GM23338 (cell line): ENCODE measurements at regions not wholly inside any gene's neighbourhood (a gene's known extent, or its start where the extent isn't known, plus 50 kb on each side); places are given as distances from the start of the nearest gene placed in this dataset.

Experiments
- ATAC-seq: fragments of 200-7000 bp; cut with Tn5 transposase; 3 replicates; pipeline ENCODE4 v1.9.1; 2020
- DNase-seq: peaks from one replicate; pipeline ENCODE4 v3.0.0-alpha.2; 2015; ENCODE audit warnings: low spot score
- H2AFZ ChIP-seq: fragments of 200-600 bp; sonication (generic); 2 replicates; pipeline ENCODE4 v1.8.0; 2016; ENCODE audit warnings: antibody characterized with exemption, mild to moderate bottlenecking, moderate library complexity
- H3F3A ChIP-seq: fragments of 200-600 bp; sonication (generic); replicated peaks from 2 replicates; pipeline ENCODE4 v1.8.0; 2017; ENCODE audit warnings: antibody characterized with exemption, mixed run types, low read depth
- H3K27ac ChIP-seq: fragments of 200-600 bp; sonication (generic); 2 replicates; pipeline ENCODE4 v1.6.1; 2016; ENCODE audit warnings: low read depth
- H3K27me3 ChIP-seq: fragments of 200-600 bp; sonication (generic); 2 replicates; pipeline ENCODE4 v1.8.0; 2016; ENCODE audit warnings: mild to moderate bottlenecking, mixed run types, moderate library complexity; ENCODE audit not compliant: insufficient read depth
- H3K36me3 ChIP-seq: fragments of 200-600 bp; sonication (generic); 2 replicates; pipeline ENCODE4 v1.8.0; 2016; ENCODE audit warnings: mild to moderate bottlenecking; ENCODE audit not compliant: insufficient read depth
- H3K4me1 ChIP-seq: fragments of 200-600 bp; sonication (generic); 2 replicates; pipeline ENCODE4 v1.8.0; 2016; ENCODE audit warnings: mild to moderate bottlenecking, moderate library complexity; ENCODE audit not compliant: insufficient read depth
- H3K4me2 ChIP-seq: fragments of 200-600 bp; sonication (generic); 2 replicates; pipeline ENCODE4 v1.7.1; 2017; ENCODE audit warnings: mixed run types
- H3K4me3 ChIP-seq: fragments of 200-600 bp; sonication (generic); 2 replicates; pipeline ENCODE4 v1.6.1; 2016; ENCODE audit warnings: mixed run types
- H3K79me2 ChIP-seq: fragments of 200-600 bp; sonication (generic); replicated peaks from 2 replicates; pipeline ENCODE4 v1.8.0; 2017; ENCODE audit warnings: mild to moderate bottlenecking; ENCODE audit not compliant: insufficient read depth
- H3K9me2 ChIP-seq: fragments of 200-600 bp; sonication (generic); 2 replicates; pipeline ENCODE4 v1.8.0; 2017; ENCODE audit not compliant: insufficient read depth
- H4K20me1 ChIP-seq: fragments of 200-600 bp; sonication (generic); replicated peaks from 2 replicates; pipeline ENCODE4 v1.8.0; 2017; ENCODE audit warnings: mild to moderate bottlenecking; ENCODE audit not compliant: insufficient read depth
- H3K27ac Mint-ChIP-seq: 2 replicates; pipeline ENCODE4 v1.8.0; 2020; ENCODE audit warnings: inconsistent platforms, mild to moderate bottlenecking, moderate library complexity, mixed read lengths
- H3K27me3 Mint-ChIP-seq: 3 replicates; pipeline ENCODE4 v1.8.0; 2022; ENCODE audit warnings: low read depth, mild to moderate bottlenecking, moderate library complexity, mixed read lengths, inconsistent platforms; ENCODE audit not compliant: insufficient read depth, poor library complexity
- H3K36me3 Mint-ChIP-seq: 3 replicates; pipeline ENCODE4 v1.8.0; 2021; ENCODE audit warnings: low read depth, mild to moderate bottlenecking, inconsistent platforms, moderate library complexity, mixed read lengths
- H3K4me1 Mint-ChIP-seq: 3 replicates; pipeline ENCODE4 v1.8.0; 2020; ENCODE audit warnings: mild to moderate bottlenecking, inconsistent platforms, mixed read lengths
- H3K4me3 Mint-ChIP-seq: 3 replicates; pipeline ENCODE4 v1.8.0; 2021; ENCODE audit warnings: moderate library complexity, mild to moderate bottlenecking, inconsistent platforms, mixed read lengths
- H3K9me3 Mint-ChIP-seq: 3 replicates; pipeline ENCODE4 v1.8.0; 2020; ENCODE audit warnings: moderate library complexity, mild to moderate bottlenecking, inconsistent platforms, mixed read lengths
- CREB1 ChIP-seq: fragments of 250-450 bp; sonication (Bioruptor Pico); IDR thresholded peaks from 2 replicates; pipeline ENCODE4 v1.5.0; 2020; ENCODE audit warnings: low read depth, mild to moderate bottlenecking, moderate library complexity
- EZH2 ChIP-seq: fragments of 200-600 bp; sonication (generic); IDR thresholded peaks from one replicate; pipeline ENCODE4 v1.8.0; 2017; ENCODE audit warnings: antibody characterized with exemption, mild to moderate bottlenecking, low read depth; ENCODE audit not compliant: unreplicated experiment
- EZH2phosphoT487 ChIP-seq: fragments of 200-600 bp; sonication (generic); IDR thresholded peaks from one replicate; pipeline ENCODE4 v1.8.1; 2018; ENCODE audit warnings: antibody characterized with exemption; ENCODE audit not compliant: unreplicated experiment
- NANOG ChIP-seq: IDR thresholded peaks from 2 replicates; pipeline ENCODE4 v1.6.1; 2016; ENCODE audit warnings: antibody characterized with exemption, borderline replicate concordance
- POLR2AphosphoS5 ChIP-seq: IDR thresholded peaks from 2 replicates; pipeline ENCODE4 v1.6.1; 2016; ENCODE audit warnings: antibody characterized with exemption, low read depth
- STAT1 ChIP-seq: IDR thresholded peaks from one replicate; pipeline ENCODE4 v1.6.1; 2016; ENCODE audit warnings: antibody characterized with exemption; ENCODE audit not compliant: unreplicated experiment
- ZNF331 ChIP-seq: fragments of 250-450 bp; sonication (Bioruptor Pico); IDR thresholded peaks from 2 replicates; pipeline ENCODE4 v1.5.0; 2020; ENCODE audit warnings: low read depth, mild to moderate bottlenecking, moderate library complexity
- TF ChIP-seq, protein P1 (sequence below): fragments of 250-450 bp; sonication (Bioruptor Pico); IDR thresholded peaks from 2 replicates; pipeline ENCODE4 v1.5.0; 2020; ENCODE audit warnings: mild to moderate bottlenecking, moderate library complexity
- TF ChIP-seq, protein P2 (sequence below), 2 experiments: fragments of 200-600 bp in 1 of 2; sonication (generic) in 1 of 2; conservative IDR thresholded peaks; 2 replicates each; pipeline versions ENCODE4 v1.5.1 to v1.6.1; 2016 to 2017; ENCODE audit warnings: antibody characterized with exemption in 2 of 2, low read depth in 2 of 2, mild to moderate bottlenecking in 2 of 2, moderate library complexity in 1 of 2

DNA sequence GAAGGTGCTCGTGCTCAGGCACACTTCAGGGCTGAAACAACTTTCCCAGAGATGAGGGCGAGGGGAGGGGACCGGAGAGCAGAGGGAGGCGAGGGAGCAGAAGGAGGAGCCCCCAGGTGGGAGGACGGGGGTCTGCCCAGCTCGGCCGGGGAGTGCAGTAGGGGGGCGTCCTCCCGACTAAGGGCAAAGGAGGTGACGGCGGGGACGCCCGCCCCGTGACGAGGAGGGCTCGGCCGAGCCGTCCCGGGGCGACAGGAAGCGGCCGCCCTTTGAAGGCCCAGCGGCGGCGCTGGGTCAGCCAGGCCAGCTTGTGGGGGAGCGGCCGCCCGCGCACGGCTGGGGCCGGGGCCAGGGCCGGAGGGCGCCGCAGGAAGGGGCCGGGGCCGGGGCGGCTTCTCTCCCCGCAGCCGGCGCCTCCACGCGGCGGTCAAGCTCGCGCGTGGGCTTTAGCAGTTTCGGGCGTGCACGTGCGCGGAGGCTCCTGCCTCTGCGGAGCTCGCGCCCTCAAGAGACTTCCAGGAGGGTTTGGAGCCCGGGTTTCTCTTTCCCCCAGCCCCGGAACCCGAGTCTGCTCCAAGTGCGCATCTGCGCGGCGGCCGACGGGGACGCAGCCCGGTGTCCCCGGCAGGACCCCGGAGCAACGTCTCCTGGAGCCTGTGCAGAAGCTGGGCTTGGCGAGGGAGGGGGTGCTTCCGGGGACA is 100.8 kb upstream of the SLC45A1 start:
- peaks cover 14% of the 10 kb centered on the region for H3F3A ChIP-seq
- H3K4me2 ChIP-seq, result peak overlapping the region; percentile 80
- no peaks in the 10 kb centered on the region for H3K79me2 ChIP-seq
- H3K36me3 ChIP-seq, result no peaks in the 10 kb centered on the region
- ATAC-seq (peak; percentile 86), DNase-seq (peak; percentile 75)
- H3K27ac ChIP-seq, result no peak overlapping the region
- TF ChIP-seq EZH2phosphoT487 (no peak), ZNF331 (CRISPR knock-in tag) (no peak), CREB1 (CRISPR knock-in tag) (no peak; the same call in 1 of the 2 replicates), NANOG (no peak), POLR2AphosphoS5 (no peak), STAT1 (no peak), EZH2 (no peak)
- TF ChIP-seq, protein P1, sequence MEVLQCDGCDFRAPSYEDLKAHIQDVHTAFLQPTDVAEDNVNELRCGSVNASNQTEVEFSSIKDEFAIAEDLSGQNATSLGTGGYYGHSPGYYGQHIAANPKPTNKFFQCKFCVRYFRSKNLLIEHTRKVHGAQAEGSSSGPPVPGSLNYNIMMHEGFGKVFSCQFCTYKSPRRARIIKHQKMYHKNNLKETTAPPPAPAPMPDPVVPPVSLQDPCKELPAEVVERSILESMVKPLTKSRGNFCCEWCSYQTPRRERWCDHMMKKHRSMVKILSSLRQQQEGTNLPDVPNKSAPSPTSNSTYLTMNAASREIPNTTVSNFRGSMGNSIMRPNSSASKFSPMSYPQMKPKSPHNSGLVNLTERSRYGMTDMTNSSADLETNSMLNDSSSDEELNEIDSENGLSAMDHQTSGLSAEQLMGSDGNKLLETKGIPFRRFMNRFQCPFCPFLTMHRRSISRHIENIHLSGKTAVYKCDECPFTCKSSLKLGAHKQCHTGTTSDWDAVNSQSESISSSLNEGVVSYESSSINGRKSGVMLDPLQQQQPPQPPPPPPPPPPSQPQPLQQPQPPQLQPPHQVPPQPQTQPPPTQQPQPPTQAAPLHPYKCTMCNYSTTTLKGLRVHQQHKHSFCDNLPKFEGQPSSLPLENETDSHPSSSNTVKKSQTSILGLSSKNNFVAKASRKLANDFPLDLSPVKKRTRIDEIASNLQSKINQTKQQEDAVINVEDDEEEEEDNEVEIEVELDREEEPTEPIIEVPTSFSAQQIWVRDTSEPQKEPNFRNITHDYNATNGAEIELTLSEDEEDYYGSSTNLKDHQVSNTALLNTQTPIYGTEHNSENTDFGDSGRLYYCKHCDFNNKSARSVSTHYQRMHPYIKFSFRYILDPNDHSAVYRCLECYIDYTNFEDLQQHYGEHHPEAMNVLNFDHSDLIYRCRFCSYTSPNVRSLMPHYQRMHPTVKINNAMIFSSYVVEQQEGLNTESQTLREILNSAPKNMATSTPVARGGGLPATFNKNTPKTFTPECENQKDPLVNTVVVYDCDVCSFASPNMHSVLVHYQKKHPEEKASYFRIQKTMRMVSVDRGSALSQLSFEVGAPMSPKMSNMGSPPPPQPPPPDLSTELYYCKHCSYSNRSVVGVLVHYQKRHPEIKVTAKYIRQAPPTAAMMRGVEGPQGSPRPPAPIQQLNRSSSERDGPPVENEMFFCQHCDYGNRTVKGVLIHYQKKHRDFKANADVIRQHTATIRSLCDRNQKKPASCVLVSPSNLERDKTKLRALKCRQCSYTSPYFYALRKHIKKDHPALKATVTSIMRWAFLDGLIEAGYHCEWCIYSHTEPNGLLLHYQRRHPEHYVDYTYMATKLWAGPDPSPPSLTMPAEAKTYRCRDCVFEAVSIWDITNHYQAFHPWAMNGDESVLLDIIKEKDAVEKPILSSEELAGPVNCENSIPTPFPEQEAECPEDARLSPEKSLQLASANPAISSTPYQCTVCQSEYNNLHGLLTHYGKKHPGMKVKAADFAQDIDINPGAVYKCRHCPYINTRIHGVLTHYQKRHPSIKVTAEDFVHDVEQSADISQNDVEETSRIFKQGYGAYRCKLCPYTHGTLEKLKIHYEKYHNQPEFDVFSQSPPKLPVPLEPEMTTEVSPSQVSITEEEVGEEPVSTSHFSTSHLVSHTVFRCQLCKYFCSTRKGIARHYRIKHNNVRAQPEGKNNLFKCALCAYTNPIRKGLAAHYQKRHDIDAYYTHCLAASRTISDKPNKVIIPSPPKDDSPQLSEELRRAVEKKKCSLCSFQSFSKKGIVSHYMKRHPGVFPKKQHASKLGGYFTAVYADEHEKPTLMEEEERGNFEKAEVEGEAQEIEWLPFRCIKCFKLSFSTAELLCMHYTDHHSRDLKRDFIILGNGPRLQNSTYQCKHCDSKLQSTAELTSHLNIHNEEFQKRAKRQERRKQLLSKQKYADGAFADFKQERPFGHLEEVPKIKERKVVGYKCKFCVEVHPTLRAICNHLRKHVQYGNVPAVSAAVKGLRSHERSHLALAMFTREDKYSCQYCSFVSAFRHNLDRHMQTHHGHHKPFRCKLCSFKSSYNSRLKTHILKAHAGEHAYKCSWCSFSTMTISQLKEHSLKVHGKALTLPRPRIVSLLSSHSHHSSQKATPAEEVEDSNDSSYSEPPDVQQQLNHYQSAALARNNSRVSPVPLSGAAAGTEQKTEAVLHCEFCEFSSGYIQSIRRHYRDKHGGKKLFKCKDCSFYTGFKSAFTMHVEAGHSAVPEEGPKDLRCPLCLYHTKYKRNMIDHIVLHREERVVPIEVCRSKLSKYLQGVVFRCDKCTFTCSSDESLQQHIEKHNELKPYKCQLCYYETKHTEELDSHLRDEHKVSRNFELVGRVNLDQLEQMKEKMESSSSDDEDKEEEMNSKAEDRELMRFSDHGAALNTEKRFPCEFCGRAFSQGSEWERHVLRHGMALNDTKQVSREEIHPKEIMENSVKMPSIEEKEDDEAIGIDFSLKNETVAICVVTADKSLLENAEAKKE (CRISPR knock-in tag), result no peak
- TF ChIP-seq, protein P2, sequence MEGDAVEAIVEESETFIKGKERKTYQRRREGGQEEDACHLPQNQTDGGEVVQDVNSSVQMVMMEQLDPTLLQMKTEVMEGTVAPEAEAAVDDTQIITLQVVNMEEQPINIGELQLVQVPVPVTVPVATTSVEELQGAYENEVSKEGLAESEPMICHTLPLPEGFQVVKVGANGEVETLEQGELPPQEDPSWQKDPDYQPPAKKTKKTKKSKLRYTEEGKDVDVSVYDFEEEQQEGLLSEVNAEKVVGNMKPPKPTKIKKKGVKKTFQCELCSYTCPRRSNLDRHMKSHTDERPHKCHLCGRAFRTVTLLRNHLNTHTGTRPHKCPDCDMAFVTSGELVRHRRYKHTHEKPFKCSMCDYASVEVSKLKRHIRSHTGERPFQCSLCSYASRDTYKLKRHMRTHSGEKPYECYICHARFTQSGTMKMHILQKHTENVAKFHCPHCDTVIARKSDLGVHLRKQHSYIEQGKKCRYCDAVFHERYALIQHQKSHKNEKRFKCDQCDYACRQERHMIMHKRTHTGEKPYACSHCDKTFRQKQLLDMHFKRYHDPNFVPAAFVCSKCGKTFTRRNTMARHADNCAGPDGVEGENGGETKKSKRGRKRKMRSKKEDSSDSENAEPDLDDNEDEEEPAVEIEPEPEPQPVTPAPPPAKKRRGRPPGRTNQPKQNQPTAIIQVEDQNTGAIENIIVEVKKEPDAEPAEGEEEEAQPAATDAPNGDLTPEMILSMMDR (conservative IDR thresholded peaks at IDR 0.05; ENCODE audit: low read depth in 2 of 2), result no peak
- peaks cover 14% of the 10 kb centered on the region; the same call in 1 of the 2 replicates for H3K27me3 ChIP-seq
- H3K9me3 Mint-ChIP-seq, result no peaks in the 10 kb centered on the region
- H3K4me1 Mint-ChIP-seq, result peaks cover 39% of the 10 kb centered on the region
- peak overlapping the region; percentile 98 for H2AFZ ChIP-seq
- peaks cover 12% of the 10 kb centered on the region for H3K27me3 Mint-ChIP-seq
- H3K9me2 ChIP-seq, result no peaks in the 10 kb centered on the region
- no peaks in the 10 kb centered on the region for H3K36me3 Mint-ChIP-seq
- H3K4me3 Mint-ChIP-seq, result peak overlapping the region; percentile 70
- peak overlapping the region; percentile 55 for H3K4me3 ChIP-seq
- peaks cover 26% of the 10 kb centered on the region for H3K4me1 ChIP-seq
- no peaks in the 10 kb centered on the region for H4K20me1 ChIP-seq
- no peak overlapping the region for H3K27ac Mint-ChIP-seq
